Keratinocyte (primary cell): ENCODE measurements at regions not wholly inside any gene's neighbourhood (a gene's known extent, or its start where the extent isn't known, plus 50 kb on each side); places are given as distances from the start of the nearest gene placed in this dataset.

ENCODE experiments used
- DNase-seq: peaks from one replicate; pipeline ENCODE4 v3.0.0-alpha.2; 2011; ENCODE audit warnings: low read depth, missing footprints, low spot score
- FAIRE-seq: peaks from 2 replicates; lab custom pipeline; 2011; peaks lifted over from hg19 to GRCh38; lab: Jason Lieb, UNC
- H2AFZ ChIP-seq: 2 replicates; pipeline ENCODE4 v1.6.0; 2012; ENCODE audit warnings: low read length, control low read depth, inconsistent platforms; ENCODE audit not compliant: control insufficient read depth
- H3K27ac ChIP-seq: 2 replicates; pipeline ENCODE4 v1.5.1; 2011; ENCODE audit warnings: low read length; ENCODE audit not compliant: control insufficient read depth, insufficient read depth
- H3K27me3 ChIP-seq: 3 replicates; pipeline ENCODE4 v1.6.0; 2011; ENCODE audit warnings: low read length; ENCODE audit not compliant: control insufficient read depth, insufficient read depth; ENCODE audit errors: extremely low read depth
- H3K36me3 ChIP-seq, 2 experiments: 2 replicates in 1 of 2; 3 replicates in 1 of 2; pipeline ENCODE4 v1.5.1; 2011; ENCODE audit warnings: low read length in 2 of 2, mild to moderate bottlenecking in 1 of 2; ENCODE audit not compliant: control insufficient read depth in 2 of 2, insufficient read depth in 2 of 2; ENCODE audit errors: extremely low read depth in 1 of 2
- H3K4me1 ChIP-seq: 3 replicates; pipeline ENCODE4 v1.5.1; 2011; ENCODE audit warnings: low read length; ENCODE audit not compliant: control insufficient read depth, insufficient read depth; ENCODE audit errors: extremely low read depth
- H3K4me2 ChIP-seq: 3 replicates; pipeline ENCODE4 v1.6.0; 2011; ENCODE audit warnings: low read depth, low read length; ENCODE audit not compliant: control insufficient read depth, insufficient read depth; ENCODE audit errors: extremely low read depth
- H3K4me3 ChIP-seq, 3 experiments: fragments of 200-600 bp in 1 of 3; sonication (generic) in 1 of 3; 2 replicates in 2 of 3; 3 replicates in 1 of 3; pipeline ENCODE4 v1.5.1; 2011 to 2016; ENCODE audit warnings: low read length in 3 of 3, mild to moderate bottlenecking in 3 of 3, control low read depth in 2 of 3, inconsistent platforms in 1 of 3, low read depth in 1 of 3, mixed read lengths in 1 of 3, mixed run types in 1 of 3, moderate library complexity in 1 of 3; ENCODE audit not compliant: control insufficient read depth in 2 of 3, insufficient read depth in 2 of 3; ENCODE audit errors: extremely low read depth in 1 of 3
- H3K79me2 ChIP-seq: 2 replicates; pipeline ENCODE4 v1.6.0; 2012; ENCODE audit warnings: low read length; ENCODE audit not compliant: control insufficient read depth, insufficient read depth
- H3K9ac ChIP-seq: 3 replicates; pipeline ENCODE4 v1.6.0; 2011; ENCODE audit warnings: low read length; ENCODE audit not compliant: control insufficient read depth, insufficient read depth; ENCODE audit errors: extremely low read depth
- H3K9me1 ChIP-seq: 3 replicates; pipeline ENCODE4 v1.6.0; 2011; ENCODE audit warnings: low read length; ENCODE audit not compliant: control insufficient read depth, insufficient read depth; ENCODE audit errors: extremely low read depth
- H3K9me3 ChIP-seq: 2 replicates; pipeline ENCODE4 v1.5.1; 2012; ENCODE audit warnings: low read depth, low read length; ENCODE audit not compliant: control insufficient read depth
- H4K20me1 ChIP-seq: 3 replicates; pipeline ENCODE4 v1.6.0; 2011; ENCODE audit warnings: low read length; ENCODE audit not compliant: control insufficient read depth, insufficient read depth; ENCODE audit errors: extremely low read depth
- CTCF ChIP-seq, 3 experiments: IDR thresholded peaks in 1 of 3; conservative IDR thresholded peaks in 1 of 3; optimal IDR thresholded peaks in 1 of 3; 2 replicates in 2 of 3; 3 replicates in 1 of 3; pipeline versions ENCODE3 to v1.5.1; 2011; ENCODE audit warnings: low read length in 3 of 3, mild to moderate bottlenecking in 3 of 3, moderate library complexity in 2 of 3, control low read depth in 1 of 3, inconsistent platforms in 1 of 3; ENCODE audit not compliant: insufficient read depth in 2 of 3; ENCODE audit errors: extremely low read depth in 1 of 3
- EZH2 ChIP-seq: IDR thresholded peaks from one replicate; pipeline ENCODE4 v1.6.1; 2012; ENCODE audit warnings: inconsistent platforms, mild to moderate bottlenecking, low read length, moderate library complexity
- dilution Hi-C: fragments of 300-500 bp; cut with MboI; formaldehyde crosslinking; loops from one replicate; pipeline ENCODE4 v1.7.0; 2020; ENCODE audit warnings: low sequenced_read_pairs; ENCODE audit not compliant: extremely low pct_ligation_motif_present

- Histone ChIP-seq H3K27ac (no peak overlapping the region), H3K27me3 (no peaks in the 10 kb centered on the region), H3K9me3 (no peaks in the 10 kb centered on the region), H3K4me1 (no peaks in the 10 kb centered on the region), H3K4me2 (no peak overlapping the region), H3K79me2 (no peaks in the 10 kb centered on the region), H3K9ac (no peak overlapping the region), H3K36me3 (no peaks in the 10 kb centered on the region), H3K4me3 (no peak overlapping the region), H3K9me1 (no peaks in the 10 kb centered on the region), H2AFZ (no peak overlapping the region), H4K20me1 (no peaks in the 10 kb centered on the region)
- DNase-seq = no peak
- TF ChIP-seq EZH2 = no peak
- no peak for TF ChIP-seq CTCF (optimal IDR thresholded peaks at IDR 0.05 in 1 of 3, IDR thresholded peaks at IDR 0.05 in 1 of 3, conservative IDR thresholded peaks at IDR 0.05 in 1 of 3; ENCODE audit: extremely low read depth in 1 of 3, insufficient read depth in 2 of 3, low read length in 3 of 3)
- dilution Hi-C loops = no loop called here
- no peak for FAIRE-seq
These were observed 92.8 kb upstream of the EPB41L4A start for GRCh38 chr5:112511920-112512319.

GRCh38 chr5:112512901-112513300 is 93.8 kb upstream of the EPB41L4A start:
- no peak for FAIRE-seq
- dilution Hi-C loops = no loop called here

More at GRCh38 chr5:112512901-112513300, 93.8 kb upstream of the EPB41L4A start:
- H3K4me2 ChIP-seq = no peak overlapping the region
- no peaks in the 10 kb centered on the region for H3K36me3 ChIP-seq
- H3K79me2 ChIP-seq = no peaks in the 10 kb centered on the region
- TF ChIP-seq EZH2 (no peak), CTCF (optimal IDR thresholded peaks at IDR 0.05 in 1 of 3, IDR thresholded peaks at IDR 0.05 in 1 of 3, conservative IDR thresholded peaks at IDR 0.05 in 1 of 3; ENCODE audit: extremely low read depth in 1 of 3, insufficient read depth in 2 of 3, low read length in 3 of 3) (no peak)
- no peak for DNase-seq
- no peaks in the 10 kb centered on the region for H3K9me3 ChIP-seq
- H4K20me1 ChIP-seq = no peaks in the 10 kb centered on the region
- no peak overlapping the region for H2AFZ ChIP-seq
- H3K9ac ChIP-seq = no peak overlapping the region
- no peak overlapping the region for H3K27ac ChIP-seq
- no peak overlapping the region for H3K4me3 ChIP-seq
- no peaks in the 10 kb centered on the region for H3K27me3 ChIP-seq
- no peaks in the 10 kb centered on the region for H3K4me1 ChIP-seq
- no peaks in the 10 kb centered on the region for H3K9me1 ChIP-seq
